A549 (cell line): ENCODE measurements at regions not wholly inside any gene's neighbourhood (a gene's known extent, or its start where the extent isn't known, plus 50 kb on each side); places are given as distances from the start of the nearest gene placed in this dataset.

Source experiments
- CTCF ChIP-seq: fragments of >200 bp; sonication (Bioruptor Twin); formaldehyde crosslinking; IDR thresholded peaks from 3 replicates; pipeline ENCODE4 v1.5.1; 2016
- JUN ChIP-seq, 2 experiments: fragments of >200 bp; sonication (Bioruptor Twin); formaldehyde crosslinking; IDR thresholded peaks; 2 replicates in 1 of 2; 3 replicates in 1 of 2; pipeline ENCODE4 v1.6.1; 2016 to 2017
- POLR2A ChIP-seq: IDR thresholded peaks from 2 replicates; pipeline ENCODE4 v1.6.1; 2012; ENCODE audit warnings: mild to moderate bottlenecking, low read length

GRCh38 chr22:48873191-48873520 lies 954.5 kb downstream of the BRD1 start:
- no peak for TF ChIP-seq JUN (IDR thresholded peaks at IDR 0.05)
- TF ChIP-seq CTCF, result no peak
- no peak for TF ChIP-seq POLR2A
